ENCODE measurements at regions not wholly inside any gene's neighbourhood (a gene's known extent, or its start where the extent isn't known, plus 50 kb on each side); places are given as distances from the start of the nearest gene placed in this dataset.

DNA sequence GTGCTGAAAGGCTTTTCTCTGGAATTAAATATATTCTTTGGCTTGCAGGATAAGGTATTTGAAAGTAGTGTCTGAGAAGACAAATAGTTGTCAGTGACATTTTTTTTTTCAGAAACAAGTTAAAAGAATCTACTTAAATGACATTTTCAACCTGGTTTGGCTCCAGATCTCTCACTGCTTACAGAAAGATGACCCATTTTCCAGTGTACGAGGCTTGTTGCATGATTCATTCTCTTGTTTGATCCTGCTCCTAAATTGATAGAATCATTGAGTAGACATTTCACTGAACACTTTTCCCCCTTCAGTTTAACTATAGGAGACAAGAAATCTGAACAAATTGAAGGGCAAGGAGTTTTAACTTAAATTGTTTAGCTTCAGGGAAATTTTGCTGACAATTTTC is 546.1 kb downstream of the ZNF608 start:
- TF ChIP-seq, protein P1, sequence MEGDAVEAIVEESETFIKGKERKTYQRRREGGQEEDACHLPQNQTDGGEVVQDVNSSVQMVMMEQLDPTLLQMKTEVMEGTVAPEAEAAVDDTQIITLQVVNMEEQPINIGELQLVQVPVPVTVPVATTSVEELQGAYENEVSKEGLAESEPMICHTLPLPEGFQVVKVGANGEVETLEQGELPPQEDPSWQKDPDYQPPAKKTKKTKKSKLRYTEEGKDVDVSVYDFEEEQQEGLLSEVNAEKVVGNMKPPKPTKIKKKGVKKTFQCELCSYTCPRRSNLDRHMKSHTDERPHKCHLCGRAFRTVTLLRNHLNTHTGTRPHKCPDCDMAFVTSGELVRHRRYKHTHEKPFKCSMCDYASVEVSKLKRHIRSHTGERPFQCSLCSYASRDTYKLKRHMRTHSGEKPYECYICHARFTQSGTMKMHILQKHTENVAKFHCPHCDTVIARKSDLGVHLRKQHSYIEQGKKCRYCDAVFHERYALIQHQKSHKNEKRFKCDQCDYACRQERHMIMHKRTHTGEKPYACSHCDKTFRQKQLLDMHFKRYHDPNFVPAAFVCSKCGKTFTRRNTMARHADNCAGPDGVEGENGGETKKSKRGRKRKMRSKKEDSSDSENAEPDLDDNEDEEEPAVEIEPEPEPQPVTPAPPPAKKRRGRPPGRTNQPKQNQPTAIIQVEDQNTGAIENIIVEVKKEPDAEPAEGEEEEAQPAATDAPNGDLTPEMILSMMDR (IDR thresholded peaks at IDR 0.05 in 8 of 11, conservative IDR thresholded peaks at IDR 0.05 in 3 of 11) = no peak
- TF ChIP-seq POLR2AphosphoS5 (IDR thresholded peaks at IDR 0.05) (no peak), POLR2A (IDR thresholded peaks at IDR 0.05) (no peak)

All from spleen (tissue), 7 donors.